ENCODE measurements at regions not wholly inside any gene's neighbourhood (a gene's known extent, or its start where the extent isn't known, plus 50 kb on each side); places are given as distances from the start of the nearest gene placed in this dataset.
A peak's percentile ranks its signal among the peaks of the same experiment; 100 is the strongest.

GRCh38 chr14:40581264-40581663 lies 1025.4 kb upstream of the LRFN5 start:
- Histone ChIP-seq H3K4me3 (ENCODE audit: insufficient read depth, low read length, poor library complexity, severe bottlenecking) (no peak overlapping the region), H2AFZ (ENCODE audit: low read depth, low read length, severe bottlenecking) (peak overlapping the region; percentile 36), H3K9ac (ENCODE audit: low read length) (no peak overlapping the region), H3K27ac (ENCODE audit: low read depth, low read length) (no peak overlapping the region), H3K27me3 (ENCODE audit: low read length) (no peaks in the 10 kb centered on the region), H3K4me2 (ENCODE audit: low read depth, low read length, poor library complexity, severe bottlenecking) (no peak overlapping the region), H4K20me1 (ENCODE audit: low read depth, low read length) (no peaks in the 10 kb centered on the region), H3F3A (ENCODE audit: insufficient read depth) (no peaks in the 10 kb centered on the region), H3K79me2 (ENCODE audit: insufficient read depth, low read length) (no peaks in the 10 kb centered on the region), H3K9me3 (ENCODE audit: insufficient read depth, low read length) (no peaks in the 10 kb centered on the region), H3K36me3 (ENCODE audit: low read length) (no peaks in the 10 kb centered on the region), H3K9me2 (replicated peaks; ENCODE audit: insufficient read depth, low read length) (no peaks in the 10 kb centered on the region)
- TF ChIP-seq CTCF (IDR thresholded peaks at IDR 0.05; ENCODE audit: insufficient read depth, low read length, poor library complexity, severe bottlenecking) (no peak), EZH2phosphoT487 (conservative IDR thresholded peaks at IDR 0.05; ENCODE audit: low read length) (no peak)

GRCh38 chr14:40576880-40577478 lies 1029.7 kb upstream of the LRFN5 start:
- TF ChIP-seq EZH2phosphoT487 (conservative IDR thresholded peaks at IDR 0.05; ENCODE audit: low read length), result no peak
- no peak for TF ChIP-seq CTCF (IDR thresholded peaks at IDR 0.05; ENCODE audit: insufficient read depth, low read length, poor library complexity, severe bottlenecking)
- Histone ChIP-seq H3K4me3 (ENCODE audit: insufficient read depth, low read length, poor library complexity, severe bottlenecking) (no peak overlapping the region), H3K4me2 (ENCODE audit: low read depth, low read length, poor library complexity, severe bottlenecking) (no peak overlapping the region), H3K27ac (ENCODE audit: low read depth, low read length) (no peak overlapping the region), H3K9me3 (ENCODE audit: insufficient read depth, low read length) (no peaks in the 10 kb centered on the region), H2AFZ (ENCODE audit: low read depth, low read length, severe bottlenecking) (peak overlapping the region; percentile 14), H3K9ac (ENCODE audit: low read length) (no peak overlapping the region), H3K79me2 (ENCODE audit: insufficient read depth, low read length) (no peaks in the 10 kb centered on the region), H3K27me3 (ENCODE audit: low read length) (no peaks in the 10 kb centered on the region), H3K9me2 (replicated peaks; ENCODE audit: insufficient read depth, low read length) (no peaks in the 10 kb centered on the region), H4K20me1 (ENCODE audit: low read depth, low read length) (no peaks in the 10 kb centered on the region), H3K36me3 (ENCODE audit: low read length) (no peaks in the 10 kb centered on the region), H3F3A (ENCODE audit: insufficient read depth) (no peaks in the 10 kb centered on the region)

- H3K4me2 ChIP-seq (ENCODE audit: low read depth, low read length, poor library complexity, severe bottlenecking), result no peak overlapping the region
Measured at GRCh38 chr14:40574780-40575179, 1031.9 kb upstream of the LRFN5 start.

More at GRCh38 chr14:40574780-40575179, 1031.9 kb upstream of the LRFN5 start:
- no peaks in the 10 kb centered on the region for H3K9me3 ChIP-seq (ENCODE audit: insufficient read depth, low read length)
- H4K20me1 ChIP-seq (ENCODE audit: low read depth, low read length), result no peaks in the 10 kb centered on the region
- H3K27me3 ChIP-seq (ENCODE audit: low read length), result no peaks in the 10 kb centered on the region
- H3K9me2 ChIP-seq (replicated peaks; ENCODE audit: insufficient read depth, low read length), result no peaks in the 10 kb centered on the region
- peak overlapping the region; percentile 75 for H2AFZ ChIP-seq (ENCODE audit: low read depth, low read length, severe bottlenecking)
- H3K9ac ChIP-seq (ENCODE audit: low read length), result no peak overlapping the region
- no peak overlapping the region for H3K4me3 ChIP-seq (ENCODE audit: insufficient read depth, low read length, poor library complexity, severe bottlenecking)
- H3K27ac ChIP-seq (ENCODE audit: low read depth, low read length), result no peak overlapping the region
- TF ChIP-seq CTCF (IDR thresholded peaks at IDR 0.05; ENCODE audit: insufficient read depth, low read length, poor library complexity, severe bottlenecking) (no peak), EZH2phosphoT487 (conservative IDR thresholded peaks at IDR 0.05; ENCODE audit: low read length) (no peak)
- no peaks in the 10 kb centered on the region for H3F3A ChIP-seq (ENCODE audit: insufficient read depth)
- no peaks in the 10 kb centered on the region for H3K36me3 ChIP-seq (ENCODE audit: low read length)
- H3K79me2 ChIP-seq (ENCODE audit: insufficient read depth, low read length), result no peaks in the 10 kb centered on the region
